Activated T-cell treated with anti-CD3 and anti-CD28 coated beads for 1 hour (primary cell): ENCODE measurements at regions not wholly inside any gene's neighbourhood (a gene's known extent, or its start where the extent isn't known, plus 50 kb on each side); places are given as distances from the start of the nearest gene placed in this dataset.

ENCODE experiments used
- DNase-seq: peaks from one replicate; pipeline ENCODE4 v3.0.0-alpha.2; 2020; ENCODE audit warnings: low read depth

- DNase-seq: no peak
Observed at GRCh38 chr9:16098306-16098705, 545.5 kb downstream of the CCDC171 start.

- DNase-seq: no peak
Observed at GRCh38 chr9:16099732-16100536, 547.1 kb downstream of the CCDC171 start.

- no peak for DNase-seq
Observed at GRCh38 chr9:16100537-16101091, 547.8 kb downstream of the CCDC171 start.

- no peak for DNase-seq
Observed at GRCh38 chr9:16102154-16102553, 549.3 kb downstream of the CCDC171 start.

GRCh38 chr9:16103620-16104397, 551.0 kb downstream of the CCDC171 start:
- no peak for DNase-seq

GRCh38 chr9:16105168-16106020, 552.6 kb downstream of the CCDC171 start:
- no peak for DNase-seq

- DNase-seq: no peak
Observed at GRCh38 chr9:16106021-16106571, 553.3 kb downstream of the CCDC171 start.

- no peak for DNase-seq
Observed at GRCh38 chr9:16112116-16112515, 559.3 kb downstream of the CCDC171 start.

- no peak for DNase-seq
Observed at GRCh38 chr9:16115994-16116393, 563.2 kb downstream of the CCDC171 start.

GRCh38 chr9:16118043-16118442, 565.2 kb downstream of the CCDC171 start:
- DNase-seq: no peak

GRCh38 chr9:16119261-16120230, 566.7 kb downstream of the CCDC171 start:
- DNase-seq: no peak

- no peak for DNase-seq
Observed at GRCh38 chr9:16120231-16120641, 567.4 kb downstream of the CCDC171 start.

- no peak for DNase-seq
Observed at GRCh38 chr9:16120727-16121126, 567.9 kb downstream of the CCDC171 start.

GRCh38 chr9:16121168-16121567, 568.3 kb downstream of the CCDC171 start:
- no peak for DNase-seq

- no peak for DNase-seq
Observed at GRCh38 chr9:16121601-16122286, 568.9 kb downstream of the CCDC171 start.

GRCh38 chr9:16125629-16126028, 572.8 kb downstream of the CCDC171 start:
- no peak for DNase-seq

- no peak for DNase-seq
Observed at GRCh38 chr9:16126042-16126441, 573.2 kb downstream of the CCDC171 start.

GRCh38 chr9:16128003-16128402, 575.2 kb downstream of the CCDC171 start:
- DNase-seq: no peak

GRCh38 chr9:16131264-16131663, 578.4 kb downstream of the CCDC171 start:
- no peak for DNase-seq

GRCh38 chr9:16132513-16132912, 579.7 kb downstream of the CCDC171 start:
- DNase-seq: no peak
